AG10803 (cell line): ENCODE measurements at regions not wholly inside any gene's neighbourhood (a gene's known extent, or its start where the extent isn't known, plus 50 kb on each side); places are given as distances from the start of the nearest gene placed in this dataset.

Source experiments
- DNase-seq: peaks from one replicate; pipeline ENCODE4 v3.0.0; 2010; ENCODE audit warnings: low read depth
- H3K4me3 ChIP-seq: 2 replicates; pipeline ENCODE4 v1.5.1; 2011; ENCODE audit warnings: mild to moderate bottlenecking, low read length, control low read depth
- CTCF ChIP-seq: conservative IDR thresholded peaks from 2 replicates; pipeline ENCODE4 v1.5.1; 2011; ENCODE audit warnings: mild to moderate bottlenecking, low read length, control low read depth, inconsistent platforms

DNA sequence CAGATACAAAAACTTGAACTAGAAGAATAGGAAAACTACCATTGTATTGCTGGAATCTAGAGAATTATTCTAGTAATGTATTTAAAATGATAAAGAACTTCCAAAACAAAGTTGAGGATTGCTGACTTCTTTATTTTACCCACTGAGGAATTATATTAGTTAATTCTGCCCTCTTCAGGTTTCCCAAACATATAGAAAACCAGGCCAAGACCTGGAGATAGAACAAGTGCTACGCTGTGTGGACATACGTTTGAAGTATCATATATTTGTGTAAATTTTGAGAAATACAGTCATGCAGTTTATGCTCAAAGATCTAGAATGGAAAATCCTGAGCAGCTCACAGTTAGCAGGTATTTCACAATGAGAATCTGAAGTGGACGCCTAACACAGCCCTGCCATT, 162.3 kb upstream of the CYLC2 start:
- DNase-seq: no peak
- H3K4me3 ChIP-seq: no peak overlapping the region
- TF ChIP-seq CTCF: no peak

DNA sequence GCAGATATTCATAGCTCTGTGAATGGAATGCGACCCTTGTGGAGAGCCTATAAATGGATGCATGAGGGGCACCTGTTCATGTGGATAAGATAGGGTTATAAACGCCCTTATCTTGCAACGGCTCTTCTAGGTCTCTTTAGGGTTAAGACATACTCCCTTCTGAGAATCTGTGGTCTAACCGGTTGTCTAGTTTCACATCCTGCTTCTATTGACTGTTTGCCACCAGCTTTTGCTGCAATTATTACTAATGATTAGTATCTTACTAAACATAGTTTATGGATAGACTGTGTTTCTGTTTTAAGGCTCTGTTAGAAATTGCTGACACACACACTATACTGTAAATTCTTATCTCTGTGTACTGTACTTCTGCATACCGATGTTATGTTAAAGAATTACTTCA, 198.9 kb upstream of the CYLC2 start:
- no peak for DNase-seq
- no peak overlapping the region for H3K4me3 ChIP-seq
- TF ChIP-seq CTCF: no peak

DNA sequence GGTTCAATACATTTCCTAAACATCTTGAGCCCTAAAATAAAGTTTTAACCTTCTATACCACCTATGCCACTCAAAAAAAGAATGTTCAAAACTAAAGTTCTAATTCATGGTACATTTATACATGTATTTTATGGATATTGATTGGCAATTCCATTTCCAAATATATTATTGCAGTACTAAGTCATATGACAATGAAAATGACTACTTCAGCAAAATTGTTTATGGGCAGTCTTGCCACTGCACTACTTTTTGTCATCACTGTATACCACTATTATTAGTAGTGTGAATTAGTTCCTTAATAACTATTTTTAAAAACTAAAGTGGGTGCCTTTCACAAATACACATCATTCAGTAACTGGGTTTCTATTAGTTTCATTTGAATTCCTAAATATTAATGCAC, 199.6 kb upstream of the CYLC2 start:
- TF ChIP-seq CTCF: no peak
- no peak for DNase-seq
- H3K4me3 ChIP-seq: no peak overlapping the region

- no peak for DNase-seq
- no peak for TF ChIP-seq CTCF
These were observed 215.8 kb upstream of the CYLC2 start for GRCh38 chr9:102779356-102779755.

DNA sequence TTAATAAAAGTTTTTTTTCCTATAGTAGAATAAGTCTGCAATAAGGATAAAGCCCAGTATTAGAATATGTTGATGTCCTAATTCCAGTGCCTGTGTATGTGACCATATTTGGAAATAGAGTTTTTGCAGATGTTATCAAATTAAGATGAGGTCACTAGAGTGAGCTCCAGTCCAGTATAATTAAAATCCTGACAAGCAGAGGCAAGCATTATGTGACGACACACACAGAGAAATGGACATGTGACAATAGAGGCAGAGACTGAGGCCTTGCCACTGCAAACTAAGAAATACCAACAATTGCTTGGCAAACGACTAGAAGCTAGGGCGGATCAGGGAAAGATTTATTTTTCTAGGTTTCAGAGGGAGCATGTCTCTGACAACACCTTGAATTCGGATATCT, 216.4 kb upstream of the CYLC2 start:
- TF ChIP-seq CTCF: no peak
- no peak for DNase-seq
- H3K4me3 ChIP-seq: no peak overlapping the region

More at GRCh38 chr9:102779356-102779755, 215.8 kb upstream of the CYLC2 start:
- H3K4me3 ChIP-seq: no peak overlapping the region

DNA sequence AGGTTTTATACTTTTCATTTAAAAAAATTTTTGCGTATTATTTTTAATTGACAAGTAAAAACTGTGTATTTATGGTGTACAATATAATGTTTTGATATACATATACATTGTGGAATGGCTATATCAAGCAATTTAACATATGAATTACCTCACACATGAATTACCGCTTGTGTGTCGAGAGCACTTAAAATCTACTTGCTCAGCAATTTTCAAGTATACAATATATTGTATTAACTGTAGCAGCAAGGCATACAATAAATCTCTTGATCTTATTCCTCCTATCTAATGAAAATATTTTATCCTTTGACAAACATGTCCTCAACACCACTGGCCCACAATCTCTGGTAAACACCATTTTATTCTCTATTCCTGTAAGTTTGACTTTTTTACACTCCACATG, 224.4 kb upstream of the CYLC2 start:
- TF ChIP-seq CTCF: no peak
- no peak for DNase-seq
- H3K4me3 ChIP-seq: no peak overlapping the region

DNA sequence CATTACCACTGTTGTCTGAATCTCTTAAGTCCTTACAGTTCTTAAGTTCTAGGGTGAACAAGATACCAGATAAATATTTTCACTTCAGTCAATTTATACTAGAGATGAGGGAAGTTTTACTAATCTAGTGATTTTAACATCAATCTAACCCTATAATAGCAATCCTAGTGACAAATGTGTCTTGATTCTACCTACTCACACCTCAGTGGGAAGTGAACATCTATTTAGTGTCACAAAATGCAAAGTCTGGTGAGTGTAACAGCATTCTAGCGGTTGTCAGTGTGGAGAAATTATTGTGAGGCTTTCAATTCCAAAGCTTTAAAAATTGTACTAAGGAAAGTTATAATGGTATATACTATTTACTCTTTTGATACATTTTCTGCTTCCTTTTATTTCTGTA, 225.8 kb upstream of the CYLC2 start:
- TF ChIP-seq CTCF: no peak
- no peak overlapping the region for H3K4me3 ChIP-seq
- no peak for DNase-seq
